Stimulated activated CD4-positive, alpha-beta T cell treated with anti-CD3 and anti-CD28 coated beads, Interleukin-1b, Interleukin-23, amount 100 ng/mL, for 48 hours (primary cell): ENCODE measurements at regions not wholly inside any gene's neighbourhood (a gene's known extent, or its start where the extent isn't known, plus 50 kb on each side); places are given as distances from the start of the nearest gene placed in this dataset.
"Not testable (repeated sequence)": the region's sequence is repeated elsewhere in the genome, so short reads cannot be mapped to it uniquely, and the experiment has no call there.

Experiments
- DNase-seq: peaks from one replicate; pipeline ENCODE4 v3.0.0-alpha.2; 2020

DNA sequence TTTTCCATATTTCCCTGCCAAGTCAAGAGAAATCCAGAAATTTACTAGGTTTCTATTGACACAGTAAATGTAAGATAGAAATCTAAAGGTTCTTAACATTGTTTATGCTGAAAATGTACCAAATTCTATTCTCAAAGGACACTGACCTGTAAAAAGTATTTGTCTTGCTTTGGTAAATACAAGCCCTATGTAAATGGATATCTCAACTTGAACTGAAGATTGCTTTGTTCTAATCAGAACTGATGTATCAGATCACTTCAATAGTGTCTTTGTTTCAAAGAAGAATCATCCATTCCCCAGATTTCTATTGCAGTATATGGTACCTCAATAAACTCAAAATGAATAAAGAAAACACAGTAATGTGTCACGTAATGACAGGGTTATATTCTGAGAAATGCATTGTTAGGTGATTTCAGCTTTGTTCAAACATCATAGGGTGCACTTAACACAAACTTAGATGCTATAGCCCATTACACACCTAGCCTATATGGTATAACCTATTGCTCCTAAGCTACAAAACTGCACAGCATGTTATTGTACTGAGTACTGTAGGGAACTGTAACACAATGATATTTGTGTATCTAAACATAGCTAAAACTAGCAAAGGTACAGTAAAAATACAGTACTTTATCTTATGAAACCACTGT is 143.5 kb upstream of the NECTIN3 start:
- DNase-seq: no peak

DNA sequence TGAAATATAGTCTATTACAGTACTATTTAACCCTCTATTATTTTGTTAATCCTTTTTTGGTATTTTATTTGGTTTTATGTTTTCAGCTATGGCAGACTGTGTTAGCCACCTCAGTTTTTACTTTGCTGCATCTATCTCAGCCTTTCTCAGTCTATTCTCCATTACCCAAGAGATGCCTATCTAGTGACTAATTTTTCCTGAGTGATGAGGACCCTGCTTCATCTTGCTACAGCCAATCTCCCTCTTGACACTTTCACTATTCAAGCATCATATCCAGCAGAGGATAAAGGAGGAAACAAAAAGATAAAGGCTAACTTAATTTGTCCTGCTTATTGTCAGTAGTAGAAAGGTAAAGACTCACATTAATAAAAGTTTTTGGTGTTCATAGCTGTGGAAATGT is 141.8 kb upstream of the NECTIN3 start:
- no peak for DNase-seq

DNA sequence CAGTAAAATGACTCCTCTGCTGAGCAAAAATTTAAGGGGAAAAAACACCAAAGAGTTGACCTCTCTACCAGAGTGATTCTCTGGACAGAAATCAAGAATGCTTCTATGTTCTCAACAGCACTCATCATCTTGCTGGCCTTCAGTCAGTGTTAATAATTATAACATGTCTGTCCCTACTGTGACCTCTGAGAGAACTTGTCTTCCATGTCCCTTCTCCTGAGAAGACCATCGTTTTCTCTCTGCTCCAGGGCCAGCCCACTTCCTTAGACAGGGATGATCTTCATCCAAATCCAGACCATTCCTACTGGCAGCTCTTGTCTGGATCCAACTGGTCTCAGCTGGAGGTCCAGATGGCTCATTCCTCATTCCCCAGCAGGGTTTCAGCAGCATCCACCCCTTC is 139.0 kb upstream of the NECTIN3 start:
- DNase-seq: no peak

GRCh38 chr3:110933821-110934426 is 137.7 kb upstream of the NECTIN3 start:
- no peak for DNase-seq

DNA sequence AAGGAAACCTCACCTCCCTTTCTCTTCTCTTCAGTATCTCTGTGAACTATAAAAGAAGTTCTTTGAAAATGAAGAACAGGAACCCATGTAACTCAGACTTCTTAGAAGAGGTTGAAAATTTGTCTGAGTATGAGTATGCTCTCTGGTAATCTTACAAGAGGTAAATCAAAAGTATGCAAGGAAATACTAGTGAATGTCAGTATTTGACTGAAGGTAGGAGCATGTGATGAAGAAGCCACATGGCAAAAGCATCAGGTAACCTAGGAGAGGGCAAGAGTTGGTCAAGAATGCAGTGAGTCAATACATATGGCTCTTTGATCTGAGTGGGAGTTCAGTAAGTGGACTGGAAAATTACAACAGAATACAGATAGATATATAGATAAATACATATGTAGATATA is 133.0 kb upstream of the NECTIN3 start:
- no peak for DNase-seq

- DNase-seq: no peak
Observed at GRCh38 chr3:110940055-110940454, 131.6 kb upstream of the NECTIN3 start.

DNA sequence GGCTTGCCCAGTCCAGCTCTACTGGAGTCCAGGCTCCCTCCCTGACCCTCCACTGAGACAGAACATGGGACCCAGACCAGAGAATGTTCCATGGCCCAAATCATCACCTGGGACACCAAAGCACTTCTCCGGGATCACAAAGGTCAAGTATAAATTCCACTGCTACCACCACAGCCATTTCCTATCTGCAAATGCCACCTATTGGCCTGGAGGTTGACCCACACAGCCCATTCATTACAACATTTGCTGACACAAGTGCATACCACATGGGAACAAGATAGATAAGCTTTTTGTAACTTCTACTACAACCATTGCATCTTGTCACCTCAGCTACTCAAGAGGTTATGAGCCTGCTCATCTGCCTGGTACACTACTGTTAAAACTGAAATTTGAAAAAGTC is 126.8 kb upstream of the NECTIN3 start:
- no peak for DNase-seq

GRCh38 chr3:110946810-110947209 is 124.8 kb upstream of the NECTIN3 start:
- no peak for DNase-seq

GRCh38 chr3:110949194-110949593 is 122.4 kb upstream of the NECTIN3 start:
- not testable (repeated sequence) for DNase-seq

DNA sequence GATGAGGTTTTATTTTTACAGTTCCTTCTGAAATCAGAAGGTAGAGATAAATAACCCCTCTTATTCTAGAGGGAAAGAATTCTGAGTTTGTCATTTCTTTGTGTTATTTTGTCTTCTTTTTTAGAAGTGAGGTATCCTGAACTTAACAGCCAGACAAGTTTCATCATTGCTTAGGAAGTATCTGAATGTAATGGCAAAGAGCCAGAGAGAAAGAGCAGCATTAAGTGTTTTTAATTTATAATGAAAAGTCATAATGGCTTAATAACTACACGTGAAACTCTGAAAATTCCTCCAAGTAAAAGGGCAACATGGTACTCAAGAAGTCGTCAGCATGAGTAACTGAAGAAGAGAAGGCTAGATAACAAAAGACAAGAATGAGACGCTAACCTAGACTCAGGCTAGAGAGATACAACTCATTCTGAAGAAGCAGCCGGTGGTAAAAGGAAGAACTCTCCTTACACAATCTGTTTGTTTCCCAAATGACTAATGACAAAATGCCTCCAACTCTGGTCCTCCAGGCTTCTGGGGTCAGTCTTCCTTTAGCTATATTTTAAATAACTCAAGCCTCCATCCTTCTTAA is 116.2 kb upstream of the NECTIN3 start:
- DNase-seq: no peak

DNA sequence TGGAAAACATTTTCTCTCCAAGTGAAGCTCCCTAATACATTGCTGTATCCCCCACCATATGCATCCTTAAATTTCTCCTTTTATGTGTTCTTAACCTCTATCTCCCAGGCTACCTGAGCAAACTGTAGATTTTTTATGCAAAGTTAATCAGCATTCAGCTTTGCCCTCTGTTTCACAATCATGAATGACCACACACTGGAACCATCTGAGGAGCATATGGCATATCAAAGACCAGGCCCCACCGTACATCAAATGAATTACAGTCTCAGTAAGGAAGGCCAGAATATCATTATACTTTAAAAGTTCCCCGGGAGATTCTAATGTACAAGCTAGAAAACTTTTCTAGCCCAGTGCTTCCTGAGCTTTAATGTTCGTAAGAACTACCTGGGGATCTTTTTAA is 115.5 kb upstream of the NECTIN3 start:
- no peak for DNase-seq

- no peak for DNase-seq
Observed at GRCh38 chr3:110957247-110958025, 114.2 kb upstream of the NECTIN3 start.

GRCh38 chr3:110958313-110959147 is 113.1 kb upstream of the NECTIN3 start:
- no peak for DNase-seq

- no peak for DNase-seq
Observed at GRCh38 chr3:110965976-110966375, 105.6 kb upstream of the NECTIN3 start.

DNA sequence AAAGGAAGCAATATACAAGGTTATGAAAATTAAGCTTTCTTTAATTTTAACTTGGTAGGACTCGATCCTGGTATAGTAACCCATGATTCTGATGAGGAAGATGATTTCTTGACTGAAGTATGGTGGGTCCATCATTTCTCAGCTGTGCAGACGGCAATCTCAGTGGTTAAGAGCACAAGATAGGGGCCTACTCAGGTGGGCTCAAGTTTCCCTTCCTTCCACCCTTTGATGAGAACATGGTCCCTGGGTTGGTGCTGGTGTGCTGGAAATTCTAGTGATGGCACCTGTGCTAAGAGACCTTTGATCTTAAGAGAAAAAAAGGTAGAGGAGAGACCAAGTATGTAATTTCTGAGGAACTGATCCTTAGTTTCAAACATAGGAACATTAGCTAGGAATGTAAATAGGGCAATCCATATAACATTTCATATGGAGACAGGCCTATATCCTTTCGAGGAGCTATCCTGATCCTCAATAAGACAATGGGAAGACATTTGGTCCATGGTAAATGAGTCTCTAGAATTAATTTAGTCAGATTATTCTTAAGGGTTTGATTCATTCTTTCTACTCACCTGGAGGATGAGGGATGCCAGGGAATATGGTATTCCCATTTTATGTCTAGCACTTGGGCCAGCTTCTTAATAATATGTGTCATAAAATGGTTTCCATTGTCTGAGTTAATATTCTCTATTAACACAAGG is 104.5 kb upstream of the NECTIN3 start:
- DNase-seq: no peak

DNA sequence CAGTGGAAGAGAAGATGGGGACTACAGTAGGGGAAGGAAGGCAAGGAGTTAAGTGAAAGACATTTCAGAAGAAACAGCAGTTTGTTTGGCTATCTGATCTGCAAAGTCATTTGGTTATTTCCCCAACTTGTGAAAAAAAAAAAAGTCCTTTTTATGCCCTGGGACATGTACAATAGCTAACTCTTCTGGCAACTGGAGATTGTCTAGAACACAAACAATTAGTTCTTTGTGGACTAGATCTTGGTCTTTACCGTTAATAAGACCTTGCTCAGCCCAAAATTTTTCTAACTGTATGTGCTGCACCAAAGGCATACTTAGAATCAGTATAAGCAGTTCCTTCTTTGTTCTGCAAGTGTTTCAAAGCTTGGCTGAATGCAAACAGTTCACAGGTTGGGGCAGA is 103.5 kb upstream of the NECTIN3 start:
- DNase-seq: no peak

GRCh38 chr3:110969229-110970211 is 102.1 kb upstream of the NECTIN3 start:
- DNase-seq: no peak

GRCh38 chr3:110971010-110971601 is 100.5 kb upstream of the NECTIN3 start:
- no peak for DNase-seq

DNA sequence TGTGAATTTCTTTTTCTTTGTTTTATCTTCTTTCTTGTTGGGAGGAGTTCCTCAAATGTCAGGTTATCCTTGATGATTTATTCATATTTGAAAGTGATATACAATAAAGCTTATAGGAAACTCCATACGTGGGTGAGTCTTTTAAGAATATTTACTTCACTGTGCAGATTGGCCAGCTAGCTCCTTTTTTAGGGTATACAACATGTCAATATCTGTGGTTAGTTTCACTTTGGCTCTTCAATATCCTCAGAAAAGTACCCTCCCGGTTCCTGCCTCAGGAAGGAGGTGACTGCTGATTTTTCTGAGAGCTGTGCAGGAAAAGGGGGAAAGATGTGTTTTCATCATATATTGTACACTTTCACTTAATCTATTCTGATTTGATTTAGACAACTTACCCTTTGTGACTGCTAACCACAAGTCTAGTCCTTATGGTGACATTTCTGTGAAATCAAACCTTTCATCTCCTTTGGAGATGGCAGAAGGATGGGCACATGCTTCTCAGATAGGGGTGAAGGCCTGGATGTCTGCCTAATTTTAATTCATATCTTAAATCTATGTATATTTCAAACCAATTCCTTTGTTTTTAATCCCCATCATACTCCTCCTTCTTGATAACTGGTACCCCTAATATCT is 98.2 kb upstream of the NECTIN3 start:
- no peak for DNase-seq

DNA sequence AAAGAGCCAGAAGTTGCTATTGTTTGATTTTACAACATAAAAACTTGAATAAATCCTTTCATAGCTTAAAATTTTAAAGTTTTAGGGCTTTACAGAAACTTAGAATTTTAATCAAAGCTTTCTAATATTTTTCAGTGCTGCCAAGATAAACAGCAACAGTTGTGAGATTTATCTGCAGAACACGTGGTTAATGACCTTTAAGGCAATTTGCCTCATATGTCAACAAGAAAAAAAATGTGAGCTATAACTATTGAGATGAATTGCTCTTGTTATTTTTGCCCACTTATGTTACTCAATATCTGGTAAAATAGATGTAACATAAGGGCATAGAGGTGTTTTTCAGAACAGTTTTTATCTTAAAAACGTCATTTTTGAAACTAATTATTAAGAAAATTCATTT is 96.7 kb upstream of the NECTIN3 start:
- DNase-seq: no peak
